Activated naive CD4-positive, alpha-beta T cell treated with anti-CD3 and anti-CD28 coated beads, Interleukin-2, amount 10 ng/mL, durations not matched to agents 7 days and 5 days (primary cell): ENCODE measurements at regions not wholly inside any gene's neighbourhood (a gene's known extent, or its start where the extent isn't known, plus 50 kb on each side); places are given as distances from the start of the nearest gene placed in this dataset.

ENCODE experiments used
- CTCF ChIA-PET: fragments of 350-600 bp; sonication (Branson Sonifier 250); formaldehyde crosslinking; loops from one replicate; lab custom pipeline; 2021; ENCODE audit warnings: antibody characterized with exemption; lab: Charles Lee
- DNase-seq: peaks from one replicate; pipeline ENCODE4 v3.0.0-alpha.2; 2020
- H3K27ac Mint-ChIP-seq: one replicate; pipeline ENCODE4 v1.8.0; 2021; ENCODE audit warnings: mild to moderate bottlenecking, moderate library complexity, mixed read lengths
- H3K27me3 Mint-ChIP-seq: one replicate; pipeline ENCODE4 v1.8.0; 2021; ENCODE audit warnings: mild to moderate bottlenecking, mixed read lengths
- H3K36me3 Mint-ChIP-seq: one replicate; pipeline ENCODE4 v1.8.0; 2021; ENCODE audit warnings: mixed read lengths
- H3K4me1 Mint-ChIP-seq: one replicate; pipeline ENCODE4 v1.8.0; 2021; ENCODE audit warnings: mixed read lengths
- H3K4me3 Mint-ChIP-seq: one replicate; pipeline ENCODE4 v1.8.0; 2021; ENCODE audit warnings: mild to moderate bottlenecking, moderate library complexity, mixed read lengths
- H3K9me3 Mint-ChIP-seq: one replicate; pipeline ENCODE4 v1.8.0; 2021; ENCODE audit warnings: mixed read lengths

- Mint-ChIP-seq H3K9me3 (peaks cover 1% of the 10 kb centered on the region), H3K4me1 (no peaks in the 10 kb centered on the region), H3K36me3 (no peaks in the 10 kb centered on the region), H3K27ac (no peak overlapping the region), H3K27me3 (no peaks in the 10 kb centered on the region), H3K4me3 (no peak overlapping the region)
- no peak for DNase-seq
- CTCF ChIA-PET, result no interaction called here
These were observed 409.6 kb downstream of the GUCY1A2 start for GRCh38 chr11:106608677-106609076.

- Mint-ChIP-seq H3K27me3 (no peaks in the 10 kb centered on the region), H3K9me3 (peaks cover 1% of the 10 kb centered on the region), H3K36me3 (no peaks in the 10 kb centered on the region), H3K27ac (no peak overlapping the region), H3K4me1 (no peaks in the 10 kb centered on the region), H3K4me3 (no peak overlapping the region)
- no peak for DNase-seq
- CTCF ChIA-PET, result no interaction called here
These were observed 404.0 kb downstream of the GUCY1A2 start for GRCh38 chr11:106614262-106614661.

- Mint-ChIP-seq H3K4me1 (no peaks in the 10 kb centered on the region), H3K27ac (no peak overlapping the region), H3K27me3 (no peaks in the 10 kb centered on the region)
These were observed 398.8 kb downstream of the GUCY1A2 start for GRCh38 chr11:106619320-106619990.

GRCh38 chr11:106621484-106621883 lies 396.8 kb downstream of the GUCY1A2 start:
- CTCF ChIA-PET, result no interaction called here
- Mint-ChIP-seq H3K4me3 (no peak overlapping the region), H3K36me3 (no peaks in the 10 kb centered on the region), H3K9me3 (peaks cover 8% of the 10 kb centered on the region), H3K27me3 (no peaks in the 10 kb centered on the region), H3K27ac (no peak overlapping the region), H3K4me1 (no peaks in the 10 kb centered on the region)
- DNase-seq, result no peak

More at GRCh38 chr11:106619320-106619990, 398.8 kb downstream of the GUCY1A2 start:
- DNase-seq, result no peak
- Mint-ChIP-seq H3K4me3 (no peak overlapping the region), H3K36me3 (no peaks in the 10 kb centered on the region), H3K9me3 (peaks cover 2% of the 10 kb centered on the region)
- CTCF ChIA-PET, result no interaction called here
